ENCODE measurements at regions not wholly inside any gene's neighbourhood (a gene's known extent, or its start where the extent isn't known, plus 50 kb on each side); places are given as distances from the start of the nearest gene placed in this dataset.

- no peak overlapping the region for H3K27ac ChIP-seq
- 73 to 85% methylated on average over 3 of the region's 3 CpGs for WGBS, 2 donors
- FAIRE-seq = no peak
These were observed 137.6 kb downstream of the MIS18A start for GRCh38 chr21:32141318-32141633.

GRCh38 chr21:32140604-32141317, 138.1 kb downstream of the MIS18A start:
- Histone ChIP-seq H3K27ac (no peak overlapping the region), H3K9me3 (no peaks in the 10 kb centered on the region), H3K4me3 (no peak overlapping the region), H3K36me3 (no peaks in the 10 kb centered on the region), H3K4me1 (no peaks in the 10 kb centered on the region), H3K27me3 (no peaks in the 10 kb centered on the region)
- no peak for FAIRE-seq
- ATAC-seq = no peak
- 59 to 60% methylated on average over 9 of the region's 9 CpGs for WGBS, 2 donors
- no peak for DNase-seq
- no peak for TF ChIP-seq CTCF (IDR thresholded peaks at IDR 0.05)
- intact Hi-C loops (cut with DNase I) = no loop called here

More at GRCh38 chr21:32141318-32141633, 137.6 kb downstream of the MIS18A start:
- DNase-seq (no peak), ATAC-seq (no peak)
- TF ChIP-seq CTCF (IDR thresholded peaks at IDR 0.05) = no peak
- Histone ChIP-seq H3K4me1 (no peaks in the 10 kb centered on the region), H3K4me3 (no peak overlapping the region), H3K27me3 (no peaks in the 10 kb centered on the region), H3K36me3 (no peaks in the 10 kb centered on the region), H3K9me3 (no peaks in the 10 kb centered on the region)
- intact Hi-C loops (cut with DNase I) = no loop called here

GRCh38 chr21:32140151-32140550, 138.7 kb downstream of the MIS18A start:
- DNase-seq = no peak
- no peak for FAIRE-seq
- 70 to 75% methylated on average over 4 of the region's 4 CpGs for WGBS, 2 donors

GRCh38 chr21:32138658-32139057, 140.2 kb downstream of the MIS18A start:
- FAIRE-seq (no peak), ATAC-seq (no peak), DNase-seq (no peak)
- Histone ChIP-seq H3K4me1 (no peaks in the 10 kb centered on the region), H3K9me3 (no peaks in the 10 kb centered on the region), H3K27me3 (no peaks in the 10 kb centered on the region), H3K27ac (no peak overlapping the region), H3K36me3 (no peaks in the 10 kb centered on the region), H3K4me3 (no peak overlapping the region)
- WGBS, 2 donors = 66 to 67% methylated on average over 2 of the region's 2 CpGs
- intact Hi-C loops (cut with DNase I) = loop anchor here in 1 of 3 donors (10.0 kb wide), 1 partner anchor 64 kb away; no protein-coding TSS in a partner anchor
- TF ChIP-seq CTCF (IDR thresholded peaks at IDR 0.05) = no peak

More at GRCh38 chr21:32140151-32140550, 138.7 kb downstream of the MIS18A start:
- Histone ChIP-seq H3K36me3 (no peaks in the 10 kb centered on the region), H3K9me3 (no peaks in the 10 kb centered on the region), H3K4me3 (no peak overlapping the region), H3K27ac (no peak overlapping the region), H3K4me1 (no peaks in the 10 kb centered on the region), H3K27me3 (no peaks in the 10 kb centered on the region)
- intact Hi-C loops (cut with DNase I) = no loop called here
- no peak for ATAC-seq
- no peak for TF ChIP-seq CTCF (IDR thresholded peaks at IDR 0.05)

GRCh38 chr21:32137931-32138330, 140.9 kb downstream of the MIS18A start:
- no peak for TF ChIP-seq CTCF (IDR thresholded peaks at IDR 0.05)
- FAIRE-seq = no peak
- intact Hi-C loops (cut with DNase I) = loop anchor here in 1 of 3 donors (10.0 kb wide), 1 partner anchor 63 kb away; no protein-coding TSS in a partner anchor

More at GRCh38 chr21:32137931-32138330, 140.9 kb downstream of the MIS18A start:
- no peak overlapping the region for H3K4me3 ChIP-seq
- H3K4me1 ChIP-seq = no peaks in the 10 kb centered on the region
- H3K36me3 ChIP-seq = no peaks in the 10 kb centered on the region
- no peak for DNase-seq
- no peaks in the 10 kb centered on the region for H3K27me3 ChIP-seq
- H3K9me3 ChIP-seq = no peaks in the 10 kb centered on the region
- 75 to 85% methylated on average over 9 of the region's 9 CpGs for WGBS, 2 donors
- H3K27ac ChIP-seq = no peak overlapping the region
- ATAC-seq = no peak

Measured in pancreas (tissue), 10 donors.